SKM-1 (cell line): ENCODE measurements at regions not wholly inside any gene's neighbourhood (a gene's known extent, or its start where the extent isn't known, plus 50 kb on each side); places are given as distances from the start of the nearest gene placed in this dataset.
"Not testable (repeated sequence)": the region's sequence is repeated elsewhere in the genome, so short reads cannot be mapped to it uniquely, and the experiment has no call there.

Experiments
- DNase-seq: peaks from one replicate; lab custom pipeline; 2025; ENCODE audit not compliant: unreplicated experiment; lab: John Stamatoyannopoulos, UW

DNA sequence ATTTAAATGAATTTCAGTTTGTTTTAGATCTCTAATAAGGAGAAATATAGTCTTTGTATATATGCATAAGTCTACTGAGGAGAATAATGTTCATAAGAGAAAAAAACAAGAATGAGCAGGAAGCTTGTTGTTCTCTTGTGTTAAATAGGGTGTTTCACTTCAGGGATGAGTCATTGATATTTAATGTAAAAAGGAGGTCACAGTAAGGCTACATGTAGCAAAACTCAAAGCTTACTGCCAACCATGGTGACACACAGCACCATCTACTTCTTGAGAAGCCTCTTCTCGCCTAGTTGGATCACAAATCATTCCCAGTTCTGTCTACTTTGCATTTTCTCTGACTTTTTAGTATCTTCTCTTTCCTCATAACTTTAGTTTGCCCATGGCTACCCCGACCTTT is 1466.0 kb upstream of the C9orf72 start:
- no peak for DNase-seq

DNA sequence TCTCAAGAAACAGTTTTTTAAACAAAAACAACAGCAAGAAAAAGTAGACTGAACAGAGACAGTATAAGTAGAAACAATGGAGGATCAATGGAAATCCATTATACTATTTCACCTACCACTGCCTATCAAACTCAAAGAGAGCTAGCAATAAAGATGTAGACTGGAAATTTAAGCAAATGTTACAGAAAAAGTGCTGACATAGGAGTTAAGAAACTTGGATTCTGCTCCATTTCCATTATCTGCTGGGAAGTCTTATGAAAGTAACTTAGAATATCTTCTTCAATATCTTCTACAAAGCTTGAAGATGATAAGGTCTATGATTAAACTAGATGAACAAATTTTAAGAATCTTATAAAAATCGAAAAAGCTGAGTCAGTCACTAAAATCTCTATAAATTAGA is 1469.8 kb upstream of the C9orf72 start:
- DNase-seq = no peak

GRCh38 chr9:29044959-29045358 is 1471.7 kb upstream of the C9orf72 start:
- DNase-seq = no peak

DNA sequence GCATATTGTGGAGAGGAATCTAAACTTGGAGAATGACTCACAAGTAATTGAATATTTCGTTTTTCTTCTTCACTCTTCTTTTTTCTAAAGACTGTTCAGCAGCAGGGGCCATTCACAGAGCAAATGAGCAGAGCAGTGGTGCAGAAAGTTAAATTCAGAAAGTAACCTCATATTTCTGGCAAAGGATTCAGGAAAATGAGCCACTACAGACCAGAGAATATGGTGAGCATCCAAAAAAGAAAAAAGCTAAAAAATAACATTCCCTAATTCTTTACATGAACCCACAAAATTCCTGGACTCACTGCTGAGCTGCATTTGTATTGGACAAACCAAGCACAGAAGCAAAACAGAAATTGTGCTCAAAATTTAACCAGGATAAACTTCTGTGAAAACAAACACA is 1486.8 kb upstream of the C9orf72 start:
- no peak for DNase-seq

DNA sequence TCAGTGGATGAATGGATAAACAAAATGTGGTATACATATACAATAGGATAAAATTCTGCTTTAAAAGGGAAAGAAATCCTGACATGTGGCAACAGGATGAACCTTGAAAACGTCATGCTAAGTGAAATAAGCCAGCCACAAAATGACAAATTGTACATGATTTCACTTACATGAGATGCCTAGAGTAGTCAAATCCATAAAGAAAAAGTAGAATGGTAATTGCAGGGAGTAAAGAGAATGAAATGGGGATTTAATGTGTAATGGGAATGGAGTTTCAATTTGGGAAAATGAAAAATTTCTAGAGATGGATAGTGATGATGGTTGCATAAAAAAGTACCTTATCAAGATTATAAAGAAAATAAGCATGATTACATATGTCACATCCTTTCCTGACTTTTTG is 1489.2 kb upstream of the C9orf72 start:
- DNase-seq = no peak

DNA sequence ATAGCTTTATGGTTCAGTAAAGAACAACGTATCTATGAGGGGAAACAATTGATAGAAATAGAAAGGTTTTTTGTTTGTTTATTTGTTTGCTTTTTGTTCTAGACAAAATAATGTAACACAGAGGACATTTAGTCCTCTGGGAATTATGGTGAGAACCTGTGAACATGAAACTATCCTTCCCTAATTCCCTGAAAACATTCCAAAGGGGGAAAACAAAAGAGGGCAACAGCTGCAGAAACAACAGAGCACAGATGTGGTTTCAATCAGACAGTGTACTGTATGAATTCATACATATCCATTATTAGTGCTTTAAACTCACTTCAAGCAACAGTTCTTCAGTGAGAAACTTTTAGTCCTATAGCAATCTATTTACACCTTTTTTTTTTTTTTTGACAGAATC is 1489.8 kb upstream of the C9orf72 start:
- DNase-seq = no peak

DNA sequence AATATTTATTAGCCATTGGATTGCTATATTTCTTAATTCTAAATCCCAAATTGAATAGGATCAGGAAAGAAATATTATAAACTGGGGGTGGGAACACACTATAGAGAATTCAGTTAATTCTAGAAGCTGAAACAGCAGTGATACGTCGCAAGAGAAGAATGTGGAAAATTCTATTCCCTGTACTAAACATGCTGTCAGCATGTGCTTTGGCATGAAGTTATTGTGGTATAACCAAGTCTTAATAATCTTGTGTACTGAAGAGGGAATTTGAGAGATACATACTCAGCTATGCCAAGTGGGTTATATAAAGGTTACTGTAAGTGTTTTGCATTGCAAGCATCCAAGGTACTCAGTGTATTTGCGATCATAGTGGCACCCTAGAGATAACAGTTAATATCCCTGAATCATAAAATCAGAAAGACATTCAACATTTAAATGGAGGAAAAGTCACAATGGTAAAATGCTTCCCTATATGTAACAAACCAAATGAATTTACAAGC is 1492.9 kb upstream of the C9orf72 start:
- DNase-seq = no peak

GRCh38 chr9:29068461-29068860 is 1495.2 kb upstream of the C9orf72 start:
- no peak for DNase-seq

GRCh38 chr9:29069376-29069775 is 1496.1 kb upstream of the C9orf72 start:
- no peak for DNase-seq

- DNase-seq = no peak
These were observed 1504.9 kb upstream of the C9orf72 start for GRCh38 chr9:29078063-29078666.

DNA sequence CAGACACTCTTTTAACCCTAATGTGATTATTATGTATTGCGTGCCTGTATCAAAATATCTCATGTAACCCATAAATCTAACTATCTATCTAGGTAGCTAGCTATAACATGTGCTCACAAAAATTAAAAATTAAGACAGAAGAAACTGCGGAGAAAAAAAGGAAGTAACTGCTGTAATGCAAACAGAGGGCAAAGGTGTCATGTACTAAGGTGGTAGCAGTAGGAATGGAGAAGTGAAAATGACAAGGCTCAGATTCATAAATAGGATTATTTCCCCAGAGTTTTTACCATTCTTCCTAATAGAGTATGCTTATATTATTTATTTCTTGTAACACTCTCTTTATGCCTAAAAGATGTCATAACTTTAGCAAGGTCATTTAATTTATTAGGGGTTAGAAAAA is 1527.5 kb upstream of the C9orf72 start:
- DNase-seq = no peak

DNA sequence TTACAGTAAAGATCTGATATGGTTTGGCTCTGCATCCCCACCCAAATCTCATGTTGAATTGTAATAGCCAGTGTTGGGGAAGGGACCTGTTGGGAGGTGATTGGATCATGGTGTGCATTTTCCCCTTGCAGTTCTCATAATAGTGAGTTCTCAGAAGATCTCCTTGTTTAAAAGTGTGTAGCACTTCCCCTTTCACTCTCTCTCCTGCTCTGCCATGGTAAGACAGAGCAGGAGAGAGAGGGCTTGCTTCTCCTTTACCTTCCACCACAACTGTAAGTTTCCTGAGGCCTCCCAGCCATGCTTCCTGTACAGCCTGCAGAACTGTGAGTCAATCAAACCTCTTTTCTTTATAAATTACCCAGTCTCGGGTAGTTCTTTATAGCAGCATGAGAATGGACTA is 1530.9 kb upstream of the C9orf72 start:
- DNase-seq = not testable (repeated sequence)

DNA sequence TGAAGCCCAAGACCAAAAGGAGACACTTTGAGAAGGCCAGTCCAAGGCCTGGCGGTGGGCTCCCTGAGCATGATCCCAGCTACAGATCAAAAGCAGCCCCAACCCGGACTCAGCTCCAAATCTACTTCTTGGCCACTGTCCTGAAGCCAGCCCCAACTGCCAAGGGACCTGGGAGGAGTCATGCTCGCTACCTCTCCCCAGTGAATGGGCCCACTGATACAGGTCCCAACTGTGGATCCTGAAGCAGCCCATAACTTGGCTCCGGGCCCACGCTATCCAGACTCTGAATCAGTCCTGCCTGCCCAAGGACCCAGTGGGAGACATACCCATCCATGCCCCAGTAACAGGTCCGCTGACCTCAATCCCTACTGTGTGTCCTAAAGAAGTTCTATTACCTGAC is 1545.3 kb upstream of the C9orf72 start:
- DNase-seq = no peak

DNA sequence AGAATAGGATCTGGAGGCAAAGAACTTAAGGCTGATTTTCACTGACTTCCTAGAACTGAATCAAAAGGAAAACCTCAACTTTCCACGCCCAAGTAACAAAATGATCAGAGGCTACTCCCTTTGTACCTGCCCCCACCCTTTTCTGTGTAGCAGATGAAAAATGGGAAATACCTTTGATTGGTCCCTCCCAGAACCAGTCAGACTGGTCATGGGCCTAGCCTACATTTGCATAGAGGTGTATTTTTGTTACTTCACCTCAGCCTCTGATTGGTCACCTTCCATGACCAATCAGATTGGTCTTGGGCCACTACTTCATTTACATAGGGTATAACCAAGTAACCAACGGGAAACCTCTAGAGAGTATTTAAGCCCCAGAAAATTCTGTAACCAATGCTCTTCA is 1553.5 kb upstream of the C9orf72 start:
- no peak for DNase-seq

DNA sequence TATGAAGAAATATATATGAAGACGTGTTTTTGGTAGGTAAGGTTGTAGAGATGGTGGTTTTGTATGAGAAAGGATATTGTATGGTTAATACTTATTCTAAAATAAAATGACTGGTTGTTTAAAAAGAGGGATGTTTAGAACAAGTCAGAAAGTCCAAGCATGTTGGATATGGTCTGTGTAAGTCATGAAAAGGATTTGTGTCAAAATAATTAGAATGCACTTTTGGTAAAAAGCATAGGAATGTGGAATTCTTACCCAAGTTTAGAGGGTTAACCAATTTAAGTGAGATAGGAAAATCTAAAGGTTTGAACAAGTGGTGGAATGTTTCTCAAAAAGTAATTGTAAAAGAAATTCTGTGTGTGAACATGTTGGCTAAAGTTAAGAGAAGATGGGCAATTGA is 1556.5 kb upstream of the C9orf72 start:
- no peak for DNase-seq

- DNase-seq = no peak
These were observed 1571.2 kb upstream of the C9orf72 start for GRCh38 chr9:29144476-29144875.

DNA sequence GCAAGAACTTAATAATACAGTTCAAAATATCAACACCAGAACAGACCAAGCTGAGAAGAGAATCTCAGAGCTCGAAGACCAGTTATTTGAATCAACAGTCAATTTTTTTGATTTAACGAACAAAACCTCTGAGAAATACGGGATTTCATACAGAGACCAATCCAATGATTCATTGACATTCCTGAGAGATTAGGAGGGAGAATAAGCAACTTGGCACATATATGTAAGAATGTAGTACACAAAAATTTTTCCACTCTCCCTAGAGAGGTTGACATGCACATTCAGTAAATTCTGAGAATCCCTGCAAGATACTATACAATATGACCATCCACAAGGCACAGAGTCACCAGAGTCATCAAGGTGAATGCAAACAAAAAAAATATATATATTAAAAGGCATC is 1577.3 kb upstream of the C9orf72 start:
- no peak for DNase-seq

DNA sequence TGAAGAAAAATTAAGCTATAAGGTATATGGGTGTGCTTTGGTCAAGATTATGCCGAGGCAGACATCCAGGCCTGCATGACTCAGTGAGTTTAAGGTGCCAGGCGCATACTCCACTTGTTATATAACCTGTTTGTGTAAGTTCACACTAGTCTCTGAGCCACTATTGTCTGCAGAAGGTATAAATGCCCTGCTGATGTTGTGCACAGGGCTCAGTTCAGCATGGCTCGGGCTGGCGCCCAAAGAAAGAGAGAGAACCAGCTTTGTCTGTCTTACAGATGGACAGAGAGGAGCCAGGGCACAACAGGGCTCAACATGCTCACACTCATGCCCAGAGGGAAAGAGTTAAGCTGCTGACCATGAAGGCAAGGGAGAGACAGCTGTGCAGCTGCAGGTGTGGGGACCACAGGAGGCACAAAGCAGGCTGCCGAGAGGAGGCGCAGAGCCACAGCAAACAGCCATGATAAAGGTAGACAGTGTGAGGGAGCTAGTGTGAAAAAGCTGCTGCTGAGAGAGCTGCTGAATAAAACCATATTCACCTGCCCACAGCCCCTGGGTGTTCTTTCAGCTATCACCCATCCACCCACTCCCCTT is 1587.6 kb upstream of the C9orf72 start:
- DNase-seq = no peak

DNA sequence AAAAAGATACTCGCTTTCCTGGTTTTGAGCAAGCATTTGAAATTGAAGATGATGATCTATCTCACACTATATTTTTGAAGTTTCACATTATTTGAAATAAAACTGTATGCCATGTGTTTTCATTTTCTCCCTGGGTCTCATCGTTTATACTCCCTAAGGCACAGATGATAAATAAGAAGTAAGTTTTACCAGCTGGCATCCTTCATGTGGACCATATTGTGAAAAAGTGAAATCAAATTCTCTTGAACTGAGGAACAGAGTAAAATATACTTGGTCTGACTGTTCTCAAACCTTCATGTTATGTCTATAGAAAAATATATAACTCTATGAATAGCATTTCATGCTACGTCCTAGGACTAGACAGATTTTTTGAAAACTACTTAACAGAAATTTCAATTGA is 1600.9 kb upstream of the C9orf72 start:
- DNase-seq = no peak

GRCh38 chr9:29176231-29176630 is 1603.0 kb upstream of the C9orf72 start:
- DNase-seq = no peak

DNA sequence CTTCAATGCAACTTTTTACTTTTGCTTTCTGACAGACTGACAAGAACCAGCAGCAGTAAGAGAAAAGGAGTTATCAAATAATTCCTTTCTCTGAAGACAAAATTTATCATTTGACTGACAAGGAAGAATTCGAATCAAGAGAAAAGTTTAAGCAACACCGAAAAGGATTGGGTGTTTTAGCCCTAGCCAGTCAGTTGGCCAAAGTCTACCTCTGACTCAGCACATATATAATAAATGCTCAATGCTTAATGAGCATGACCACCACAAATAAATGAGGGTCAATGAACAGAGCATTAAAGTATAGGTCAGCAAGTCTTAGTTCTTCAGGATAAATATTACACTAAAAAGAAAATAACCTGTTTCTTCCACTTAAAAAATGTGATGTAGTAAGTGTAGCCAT is 1603.5 kb upstream of the C9orf72 start:
- DNase-seq = no peak

GRCh38 chr9:29183971-29184370 is 1610.7 kb upstream of the C9orf72 start:
- DNase-seq = no peak

DNA sequence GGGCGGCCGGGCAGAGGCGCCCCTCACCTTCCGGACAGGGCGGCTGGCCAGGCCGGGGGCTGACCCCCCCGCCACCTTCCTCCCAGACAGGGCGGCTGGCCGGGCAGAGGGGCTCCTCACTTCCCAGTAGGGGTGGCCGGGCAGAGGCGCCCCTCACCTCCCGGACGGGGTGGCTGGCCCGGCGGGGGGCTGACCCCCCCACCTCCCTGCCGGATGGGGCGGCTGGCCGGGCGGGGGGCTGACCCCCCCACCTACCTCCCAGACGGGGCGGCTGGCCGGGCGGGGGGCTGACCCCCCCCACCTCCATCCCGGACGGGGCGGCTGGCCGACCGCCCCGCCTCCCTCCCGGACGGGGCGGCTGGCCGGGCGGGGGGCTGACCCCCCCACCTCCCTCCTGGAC is 1615.5 kb upstream of the C9orf72 start:
- DNase-seq = not testable (repeated sequence)
